Trophoblast cell (in vitro differentiated cells and primary cell): ENCODE measurements at regions not wholly inside any gene's neighbourhood (a gene's known extent, or its start where the extent isn't known, plus 50 kb on each side); places are given as distances from the start of the nearest gene placed in this dataset.

Source experiments
- DNase-seq, 2 donors: peaks; one replicate each; pipeline ENCODE4 v3.0.0-alpha.2; 2016
- H2AFZ ChIP-seq: 2 replicates; pipeline ENCODE4 v1.6.1; 2013; ENCODE audit warnings: low read length, moderate library complexity, mild to moderate bottlenecking; ENCODE audit not compliant: insufficient read depth, poor library complexity
- H2AK5ac ChIP-seq: 2 replicates; pipeline ENCODE4 v1.6.1; 2013; ENCODE audit warnings: mild to moderate bottlenecking, low read length
- H2BK120ac ChIP-seq: 2 replicates; pipeline ENCODE4 v1.6.1; 2013; ENCODE audit warnings: low read length, mild to moderate bottlenecking, moderate library complexity; ENCODE audit not compliant: insufficient read depth, poor library complexity
- H2BK12ac ChIP-seq: 2 replicates; pipeline ENCODE4 v1.6.1; 2013; ENCODE audit warnings: mild to moderate bottlenecking, low read length, moderate library complexity
- H2BK5ac ChIP-seq: 2 replicates; pipeline ENCODE4 v1.6.1; 2013; ENCODE audit warnings: low read length, low read depth, moderate library complexity, mild to moderate bottlenecking; ENCODE audit not compliant: poor library complexity
- H3K14ac ChIP-seq: 2 replicates; pipeline ENCODE4 v1.6.1; 2013; ENCODE audit warnings: mild to moderate bottlenecking, low read length
- H3K18ac ChIP-seq: 2 replicates; pipeline ENCODE4 v1.6.1; 2013; ENCODE audit warnings: mild to moderate bottlenecking, low read length
- H3K23ac ChIP-seq: 2 replicates; pipeline ENCODE4 v1.6.1; 2013; ENCODE audit warnings: low read length
- H3K27ac ChIP-seq: 2 replicates; pipeline ENCODE4 v1.5.1; 2013; ENCODE audit warnings: low read depth, mild to moderate bottlenecking, inconsistent platforms, low read length, moderate library complexity
- H3K27me3 ChIP-seq: 2 replicates; pipeline ENCODE4 v1.6.1; 2013; ENCODE audit warnings: inconsistent platforms, mild to moderate bottlenecking, low read length, moderate library complexity; ENCODE audit not compliant: insufficient read depth
- H3K36me3 ChIP-seq, 2 experiments: 1 replicate in 1 of 2; 2 replicates in 1 of 2; pipeline ENCODE4 v1.6.1; 2013; ENCODE audit warnings: low read length in 2 of 2, mild to moderate bottlenecking in 2 of 2, moderate library complexity in 1 of 2; ENCODE audit not compliant: insufficient read depth in 2 of 2, control insufficient read depth in 1 of 2
- H3K4ac ChIP-seq: 2 replicates; pipeline ENCODE4 v1.6.1; 2013; ENCODE audit warnings: low read depth, mild to moderate bottlenecking, low read length, moderate library complexity
- H3K4me1 ChIP-seq, 2 experiments: 1 replicate in 1 of 2; 2 replicates in 1 of 2; pipeline ENCODE4 v1.6.1; 2013; ENCODE audit warnings: low read length in 2 of 2, mild to moderate bottlenecking in 2 of 2, moderate library complexity in 1 of 2; ENCODE audit not compliant: insufficient read depth in 2 of 2, control insufficient read depth in 1 of 2
- H3K4me2 ChIP-seq: 2 replicates; pipeline ENCODE4 v1.6.1; 2013; ENCODE audit warnings: inconsistent platforms, mild to moderate bottlenecking, low read length, moderate library complexity
- H3K4me3 ChIP-seq: 2 replicates; pipeline ENCODE4 v1.5.1; 2013; ENCODE audit warnings: mild to moderate bottlenecking, low read depth, low read length, inconsistent platforms
- H3K79me1 ChIP-seq: one replicate; pipeline ENCODE4 v1.6.1; 2013; ENCODE audit warnings: low read length
- H3K79me2 ChIP-seq: 2 replicates; pipeline ENCODE4 v1.6.1; 2013; ENCODE audit warnings: low read length, mild to moderate bottlenecking; ENCODE audit not compliant: control insufficient read depth, insufficient read depth, poor library complexity
- H3K9ac ChIP-seq: 2 replicates; pipeline ENCODE4 v1.6.1; 2013; ENCODE audit warnings: mild to moderate bottlenecking, low read length
- H3K9me3 ChIP-seq: 2 replicates; pipeline ENCODE4 v1.6.1; 2013; ENCODE audit warnings: low read depth, mild to moderate bottlenecking, control low read depth, inconsistent platforms, low read length; ENCODE audit not compliant: insufficient read depth
- H4K12ac ChIP-seq: 2 replicates; pipeline ENCODE4 v1.6.1; 2013; ENCODE audit warnings: low read depth, mild to moderate bottlenecking, low read length, moderate library complexity
- H4K8ac ChIP-seq: 2 replicates; pipeline ENCODE4 v1.6.1; 2013; ENCODE audit warnings: low read depth, mild to moderate bottlenecking, low read length, moderate library complexity
- H4K91ac ChIP-seq: one replicate; pipeline ENCODE4 v1.6.1; 2013; ENCODE audit warnings: low read depth, mild to moderate bottlenecking, low read length, moderate library complexity
- WGBS: extraction: QIAGEN DNeasy Blood & Tissue Kit; methylation state at CpG from one replicate; pipeline ENCODE4 v1.1.7; 2013; ENCODE audit warnings: missing lambda C conversion rate; ENCODE audit not compliant: insufficient read length, insufficient coverage; ENCODE audit errors: extremely low coverage; 5-methylcytosine and 5-hydroxymethylcytosine counted together

GRCh38 chr17:36881323-36881722, 56.0 kb upstream of the LHX1 start:
- Histone ChIP-seq H4K91ac (no peak overlapping the region), H3K27me3 (peaks cover 2% of the 10 kb centered on the region), H3K9me3 (peaks cover 2% of the 10 kb centered on the region), H2BK12ac (no peak overlapping the region), H2AFZ (no peak overlapping the region), H3K4me3 (no peak overlapping the region), H3K4me2 (no peak overlapping the region), H2BK120ac (no peak overlapping the region), H4K8ac (no peak overlapping the region), H3K36me3 (no peaks in the 10 kb centered on the region), H3K14ac (no peak overlapping the region), H4K12ac (no peak overlapping the region), H2AK5ac (no peak overlapping the region), H3K27ac (no peak overlapping the region), H3K23ac (no peak overlapping the region), H3K79me1 (no peaks in the 10 kb centered on the region), H2BK5ac (no peak overlapping the region), H3K4me1 (no peaks in the 10 kb centered on the region), H3K9ac (no peak overlapping the region), H3K79me2 (no peaks in the 10 kb centered on the region), H3K18ac (no peak overlapping the region), H3K4ac (no peak overlapping the region)
- DNase-seq: no peak

GRCh38 chr17:36884495-36885152, 52.7 kb upstream of the LHX1 start:
- no peak overlapping the region for H3K9ac ChIP-seq
- H2BK5ac ChIP-seq: no peak overlapping the region
- no peak overlapping the region for H4K12ac ChIP-seq
- DNase-seq: no peak
- H3K4me1 ChIP-seq: no peaks in the 10 kb centered on the region
- no peaks in the 10 kb centered on the region for H3K79me2 ChIP-seq
- no peak overlapping the region for H2AK5ac ChIP-seq
- no peak overlapping the region for H4K8ac ChIP-seq
- H3K36me3 ChIP-seq: no peaks in the 10 kb centered on the region
- WGBS: no CpG with 5 or more reads among the region's 27 CpGs
- no peak overlapping the region for H2BK120ac ChIP-seq
- no peak overlapping the region for H3K18ac ChIP-seq
- no peak overlapping the region for H4K91ac ChIP-seq
- H3K4me3 ChIP-seq: no peak overlapping the region
- H3K27ac ChIP-seq: no peak overlapping the region
- no peaks in the 10 kb centered on the region for H3K79me1 ChIP-seq
- no peak overlapping the region for H3K4me2 ChIP-seq
- no peak overlapping the region for H3K23ac ChIP-seq
- no peak overlapping the region for H3K4ac ChIP-seq
- H3K9me3 ChIP-seq: peaks cover 4% of the 10 kb centered on the region
- no peak overlapping the region for H3K14ac ChIP-seq
- H2AFZ ChIP-seq: no peak overlapping the region
- peaks cover 2% of the 10 kb centered on the region for H3K27me3 ChIP-seq
- H2BK12ac ChIP-seq: no peak overlapping the region

- no peak overlapping the region for H2BK5ac ChIP-seq
- H3K27me3 ChIP-seq: peaks cover 2% of the 10 kb centered on the region
- no peak overlapping the region for H3K4me2 ChIP-seq
- no peak overlapping the region for H3K23ac ChIP-seq
- H3K14ac ChIP-seq: no peak overlapping the region
- no peaks in the 10 kb centered on the region for H3K79me2 ChIP-seq
- no peak for DNase-seq
- no peak overlapping the region for H3K18ac ChIP-seq
- no peak overlapping the region for H3K27ac ChIP-seq
- H3K4ac ChIP-seq: no peak overlapping the region
- no peaks in the 10 kb centered on the region for H3K4me1 ChIP-seq
- peaks cover 4% of the 10 kb centered on the region for H3K9me3 ChIP-seq
- no peak overlapping the region for H4K8ac ChIP-seq
- H3K9ac ChIP-seq: no peak overlapping the region
- WGBS: no CpG with 5 or more reads among the region's 19 CpGs
- H4K91ac ChIP-seq: no peak overlapping the region
- H3K36me3 ChIP-seq: no peaks in the 10 kb centered on the region
- no peak overlapping the region for H2AK5ac ChIP-seq
- no peak overlapping the region for H3K4me3 ChIP-seq
- no peak overlapping the region for H4K12ac ChIP-seq
- H2BK12ac ChIP-seq: no peak overlapping the region
- H2BK120ac ChIP-seq: no peak overlapping the region
- H3K79me1 ChIP-seq: no peaks in the 10 kb centered on the region
- H2AFZ ChIP-seq: no peak overlapping the region
Measured at GRCh38 chr17:36885153-36885735, 52.0 kb upstream of the LHX1 start.

- Histone ChIP-seq H3K18ac (no peak overlapping the region), H4K8ac (no peak overlapping the region)
- no CpG with 5 or more reads among the region's 21 CpGs for WGBS
Measured at GRCh38 chr17:36885771-36886377, 51.4 kb upstream of the LHX1 start.

More at GRCh38 chr17:36885771-36886377, 51.4 kb upstream of the LHX1 start:
- Histone ChIP-seq H3K36me3 (no peaks in the 10 kb centered on the region), H3K9me3 (peaks cover 4% of the 10 kb centered on the region), H3K14ac (no peak overlapping the region), H4K91ac (no peak overlapping the region), H3K79me2 (no peaks in the 10 kb centered on the region), H3K9ac (no peak overlapping the region), H3K4me3 (no peak overlapping the region), H2BK12ac (no peak overlapping the region), H2BK120ac (no peak overlapping the region), H3K79me1 (no peaks in the 10 kb centered on the region), H3K23ac (no peak overlapping the region), H3K27ac (no peak overlapping the region), H2AK5ac (no peak overlapping the region), H4K12ac (no peak overlapping the region), H3K4me2 (no peak overlapping the region), H3K27me3 (peaks cover under 1% of the 10 kb centered on the region), H3K4ac (no peak overlapping the region), H2BK5ac (no peak overlapping the region), H3K4me1 (peaks cover 0 to 2% of the 10 kb centered on the region in 2 experiments), H2AFZ (no peak overlapping the region)
- DNase-seq: no peak
